HG02763 (cell line): ENCODE measurements at regions not wholly inside any gene's neighbourhood (a gene's known extent, or its start where the extent isn't known, plus 50 kb on each side); places are given as distances from the start of the nearest gene placed in this dataset.

Source experiments
- ATAC-seq: cut with Tn5 transposase; IDR thresholded peaks from one replicate; pipeline ENCODE4 v1.9.1; 2021; ENCODE audit warnings: mild to moderate bottlenecking, moderate library complexity; ENCODE audit not compliant: unreplicated experiment

DNA sequence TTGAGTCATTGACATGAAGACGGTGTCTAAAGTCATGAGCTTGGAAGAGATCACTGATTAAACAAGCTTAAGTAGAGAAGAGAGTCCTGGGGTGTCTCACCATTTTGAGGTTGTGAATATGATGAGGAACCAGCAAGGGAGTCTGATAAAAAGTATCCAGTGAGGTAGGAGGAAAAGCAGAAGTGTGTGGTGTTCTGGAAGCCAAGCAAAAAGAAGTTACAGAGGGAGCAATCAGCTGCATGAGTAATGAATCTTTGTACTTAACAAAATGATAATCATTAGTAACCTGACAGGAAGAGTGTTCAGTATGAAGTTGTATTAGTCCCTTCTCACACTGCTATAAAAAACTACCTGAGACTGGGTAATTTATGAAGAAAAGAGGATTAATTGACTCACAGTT lies 131.3 kb downstream of the C11orf87 start:
- ATAC-seq, result no peak

DNA sequence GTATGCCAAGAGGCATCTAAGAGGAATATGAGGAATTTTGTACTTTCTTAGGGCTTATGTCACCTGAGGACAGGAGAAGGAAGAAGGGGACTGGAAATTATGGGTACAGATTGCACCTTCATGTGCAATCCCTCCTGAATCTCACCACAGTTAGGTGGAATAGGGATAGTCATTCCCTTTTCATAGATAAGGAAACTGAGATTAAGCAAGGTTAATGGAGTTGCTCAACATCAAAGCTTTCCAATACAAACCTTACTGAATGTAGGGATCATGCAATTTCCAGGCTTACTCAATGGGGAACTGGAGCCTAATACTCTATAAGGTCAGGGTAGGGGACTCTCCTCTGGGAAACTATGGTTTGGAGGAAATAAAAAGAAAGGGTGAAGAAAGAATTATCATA lies 133.0 kb downstream of the C11orf87 start:
- ATAC-seq, result no peak

DNA sequence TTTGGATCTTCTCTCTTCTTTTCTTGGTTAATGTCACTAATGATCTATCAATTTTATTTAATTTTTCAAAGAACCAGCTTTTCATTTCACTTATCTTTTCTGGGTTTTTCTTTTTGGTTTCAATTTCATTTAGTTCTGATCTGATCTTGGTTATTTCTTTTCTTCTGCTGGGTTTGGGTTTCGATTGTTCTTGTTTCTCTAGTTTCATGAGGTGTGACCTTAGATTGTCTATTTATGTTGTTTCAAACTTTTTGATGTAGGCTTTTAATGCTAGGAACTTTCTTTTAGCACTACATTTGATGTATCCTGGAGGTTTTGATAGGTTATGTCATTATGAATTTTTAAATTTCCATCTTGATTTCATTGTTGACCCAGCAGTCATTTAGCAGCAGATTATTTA lies 142.3 kb downstream of the C11orf87 start:
- no peak for ATAC-seq

DNA sequence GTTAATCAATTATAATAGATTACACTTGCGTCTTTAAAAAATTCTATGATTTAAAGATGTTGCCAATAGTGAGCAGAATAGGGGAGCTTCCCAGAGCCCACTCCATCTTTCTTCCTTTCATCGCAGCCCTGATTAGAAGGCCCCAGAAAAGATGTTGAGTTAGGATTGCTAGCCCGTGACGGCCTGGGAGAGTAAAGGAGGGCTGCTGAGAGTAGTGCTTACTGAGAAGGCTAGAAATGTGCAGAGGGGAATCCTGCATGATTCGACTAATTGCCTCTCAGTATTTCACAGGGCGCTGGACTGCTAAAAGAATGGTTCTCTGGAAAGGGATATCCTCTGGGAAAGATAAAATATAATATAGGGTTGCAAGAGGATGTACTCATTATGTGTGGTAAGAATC lies 160.5 kb downstream of the C11orf87 start:
- ATAC-seq, result no peak

DNA sequence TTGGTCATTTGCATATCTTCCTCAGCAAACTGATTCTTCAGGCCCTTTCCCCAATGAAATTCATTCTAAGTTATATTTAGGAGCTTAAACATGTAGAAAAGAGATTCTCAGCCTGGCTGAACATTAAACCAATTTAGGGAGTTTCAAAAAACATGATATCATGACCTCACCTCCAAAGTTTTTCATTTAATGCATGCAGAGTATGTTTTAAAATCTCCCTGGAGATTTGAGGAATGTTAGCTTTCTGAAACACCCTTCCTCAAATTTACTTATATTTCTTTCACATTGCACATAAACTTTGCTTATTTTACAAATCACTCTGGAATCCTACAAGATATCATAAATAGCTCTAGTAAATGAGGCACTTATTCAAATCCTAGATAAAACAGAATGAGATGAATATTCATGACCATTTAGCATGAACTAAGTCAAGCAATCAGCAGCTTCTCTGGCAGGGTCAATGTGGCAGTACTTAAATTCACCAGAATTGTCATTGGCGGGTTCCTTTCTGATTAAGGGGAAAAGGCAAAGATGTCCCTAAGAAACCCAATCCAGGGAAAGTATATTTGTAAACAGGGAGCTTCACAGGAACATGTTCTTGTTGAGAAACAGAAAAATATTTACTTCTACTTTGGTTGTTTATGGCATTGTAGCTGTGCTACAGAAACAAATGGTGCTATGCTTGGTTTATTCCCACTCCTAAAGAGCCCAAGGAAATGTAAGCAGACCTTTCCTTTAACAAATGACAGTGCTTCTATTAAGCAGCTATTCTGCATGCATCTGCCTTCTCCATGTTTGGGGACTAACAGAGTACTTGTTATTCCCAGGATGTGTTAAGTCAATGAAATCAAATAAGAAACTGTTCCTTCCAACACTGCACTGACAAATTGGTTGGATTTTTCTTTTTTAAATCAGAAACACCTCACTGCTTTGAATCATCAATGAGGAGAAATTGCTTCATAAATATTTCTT lies 162.3 kb downstream of the C11orf87 start:
- no peak for ATAC-seq

DNA sequence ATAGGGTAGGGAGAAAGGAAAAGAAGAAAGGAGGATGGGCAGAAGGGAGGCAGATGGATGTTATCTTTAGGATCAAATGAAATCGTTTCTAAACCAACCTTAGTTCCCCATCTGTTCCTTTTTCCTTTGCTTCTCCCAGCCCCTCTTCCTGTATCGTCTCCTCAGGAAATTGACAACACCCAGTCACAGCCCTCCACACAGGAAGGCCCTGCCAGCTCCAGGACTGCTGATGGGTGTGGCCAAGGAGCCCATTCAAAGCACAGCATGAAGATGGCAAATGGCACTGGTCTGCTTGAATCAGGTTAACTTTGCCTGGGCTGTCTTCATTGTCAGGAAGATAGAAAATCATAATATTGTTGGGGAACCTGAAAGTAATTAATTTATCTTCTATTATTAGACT lies 164.8 kb downstream of the C11orf87 start:
- no peak for ATAC-seq

DNA sequence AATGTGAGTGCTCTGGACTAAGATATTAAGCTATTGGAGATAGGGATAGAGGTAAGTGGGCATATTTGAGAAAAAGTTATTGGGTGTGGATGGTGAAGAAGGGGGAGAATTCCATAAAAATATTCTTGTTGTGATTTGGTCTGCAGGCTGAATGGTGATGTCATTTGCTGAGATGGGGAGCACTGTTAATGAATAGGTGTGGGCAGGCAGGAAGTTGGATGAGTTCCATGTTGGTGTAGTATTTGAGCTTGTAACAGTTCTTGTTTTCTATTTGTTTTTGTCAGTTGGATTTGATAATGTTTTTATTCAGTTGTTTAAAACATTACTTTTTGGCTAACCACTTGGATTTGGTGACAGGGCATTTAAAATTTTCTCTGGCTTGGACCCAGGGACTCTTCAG lies 168.8 kb downstream of the C11orf87 start:
- no peak for ATAC-seq

DNA sequence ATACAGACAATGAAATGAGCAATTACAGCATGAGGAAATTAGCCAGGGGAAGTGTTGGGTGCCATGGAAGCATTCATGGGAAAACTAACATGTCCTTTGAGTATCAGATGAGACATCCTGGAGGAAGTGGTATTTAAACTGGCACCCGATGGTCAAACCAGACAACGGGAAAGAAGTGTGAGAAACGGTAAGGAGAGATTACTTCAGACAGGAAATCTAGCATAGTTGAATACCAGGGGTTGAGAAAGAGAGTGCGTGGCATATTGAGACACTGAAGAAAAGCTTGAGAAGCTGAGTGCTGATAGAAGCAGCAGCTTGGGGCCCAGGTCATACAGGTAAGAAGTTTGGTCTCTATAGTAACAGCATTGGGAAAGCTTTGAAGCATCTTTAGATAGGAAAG lies 175.3 kb downstream of the C11orf87 start:
- ATAC-seq, result no peak

DNA sequence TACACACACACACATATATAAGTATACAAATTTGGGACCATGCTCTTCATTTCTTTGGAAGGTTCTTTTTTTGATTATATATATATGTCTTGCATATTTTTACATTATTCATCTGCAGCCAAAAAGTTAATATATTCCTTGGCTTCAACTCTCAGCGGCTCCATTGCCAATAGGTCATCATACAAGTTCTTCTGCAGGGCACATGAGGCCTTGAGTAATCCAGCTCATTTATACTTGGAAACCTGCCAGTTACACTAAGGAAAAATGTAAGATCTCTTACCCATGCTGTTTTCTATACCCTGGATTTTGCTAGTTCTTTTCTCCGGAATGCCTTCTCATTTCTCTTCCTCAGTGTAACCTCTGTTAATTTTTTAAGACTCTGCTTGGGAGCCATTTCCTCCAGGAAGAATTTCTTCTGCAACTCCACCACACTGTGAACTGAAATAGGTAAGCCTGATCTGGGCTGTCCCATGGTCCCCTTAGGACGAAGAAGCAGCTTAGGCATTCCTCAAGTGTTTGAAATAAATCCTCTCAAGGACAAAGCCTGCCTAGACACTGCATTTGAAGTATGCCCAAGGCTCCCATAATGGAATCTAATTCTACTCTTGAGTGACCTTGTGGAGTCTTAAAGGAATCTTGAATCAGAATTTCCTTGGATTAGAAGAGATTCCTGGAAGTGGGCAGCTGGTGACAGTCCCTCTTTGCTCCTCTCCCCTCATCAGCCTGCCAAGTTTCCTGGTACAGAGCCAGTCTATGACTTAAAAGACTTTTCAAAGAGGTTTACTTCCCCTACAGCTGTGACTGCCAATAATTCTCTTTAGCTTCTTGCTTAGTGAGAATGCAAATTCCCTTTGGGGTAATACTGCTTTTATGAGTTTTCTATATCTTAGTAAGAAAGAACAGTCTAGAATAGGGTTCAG lies 182.8 kb downstream of the C11orf87 start:
- ATAC-seq, result no peak

DNA sequence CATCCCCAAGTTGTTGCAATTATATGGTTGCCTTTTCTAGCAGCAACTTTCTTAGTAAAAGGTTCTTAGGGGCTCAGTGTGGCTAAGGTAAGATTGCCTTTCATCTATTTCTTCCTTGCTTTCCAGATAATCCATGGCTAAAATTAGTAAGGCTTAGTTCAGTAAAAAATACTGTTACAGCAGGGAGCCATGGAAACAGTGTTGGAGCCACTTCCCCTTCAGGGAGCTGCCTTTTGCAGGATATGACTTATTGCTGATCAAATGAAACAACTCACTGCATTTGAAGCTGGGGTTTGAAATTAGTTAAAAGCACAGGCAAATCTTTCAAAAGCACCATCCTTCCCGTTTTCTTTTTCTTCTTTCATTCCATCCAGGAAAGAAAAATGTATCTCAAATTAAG lies 184.3 kb downstream of the C11orf87 start:
- no peak for ATAC-seq

DNA sequence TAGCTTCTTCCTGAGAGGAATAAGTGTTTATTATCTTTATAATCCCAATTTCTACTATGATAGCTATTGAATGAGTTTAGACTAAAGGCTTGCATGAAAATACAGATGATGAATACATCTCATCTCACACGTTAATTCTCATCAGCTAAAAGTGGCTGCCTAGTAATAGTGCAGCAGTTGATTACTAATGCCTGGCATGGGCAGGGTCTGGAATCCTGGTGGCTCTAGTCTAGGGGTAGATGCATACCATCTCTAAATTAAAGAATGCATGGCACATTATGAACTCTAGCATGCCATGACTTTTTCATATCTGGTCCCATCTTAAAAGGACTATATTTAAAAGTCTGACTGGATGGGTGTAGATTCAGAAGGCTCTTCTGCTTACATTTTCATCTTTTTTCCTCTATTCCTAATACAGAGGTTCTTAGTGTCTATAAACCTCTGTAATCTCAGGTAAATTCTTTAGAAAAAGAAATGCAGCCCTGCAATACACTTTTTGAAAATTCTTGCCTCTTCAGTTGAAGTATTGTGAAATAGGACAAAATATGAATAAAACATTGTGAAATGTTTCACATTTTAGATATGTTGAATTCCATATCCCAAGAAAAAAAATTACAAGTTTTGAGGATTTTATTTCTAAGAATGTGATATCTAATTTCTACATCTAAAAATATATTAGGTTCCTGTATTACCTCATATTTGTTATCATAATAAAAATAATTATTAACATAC lies 187.6 kb downstream of the C11orf87 start:
- ATAC-seq, result no peak

DNA sequence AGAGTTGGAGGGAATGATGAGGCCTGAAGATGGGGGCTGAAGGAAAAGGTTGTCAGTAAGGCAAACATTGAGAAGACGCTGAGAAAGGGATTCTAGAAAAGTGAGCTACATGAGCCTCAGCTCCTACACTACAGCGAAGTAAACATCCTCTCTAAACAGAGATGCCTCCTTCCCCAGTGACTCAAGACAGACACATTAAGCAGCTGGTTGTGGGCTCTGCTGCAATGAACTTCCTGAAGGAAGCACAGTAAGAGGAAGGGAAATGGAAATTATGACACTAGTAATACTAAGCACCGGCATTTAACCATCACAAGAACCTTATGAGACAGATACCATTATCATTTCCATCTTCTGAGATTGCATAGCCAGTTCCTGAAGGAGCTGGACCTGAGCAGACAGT lies 190.5 kb downstream of the C11orf87 start:
- ATAC-seq, result no peak

DNA sequence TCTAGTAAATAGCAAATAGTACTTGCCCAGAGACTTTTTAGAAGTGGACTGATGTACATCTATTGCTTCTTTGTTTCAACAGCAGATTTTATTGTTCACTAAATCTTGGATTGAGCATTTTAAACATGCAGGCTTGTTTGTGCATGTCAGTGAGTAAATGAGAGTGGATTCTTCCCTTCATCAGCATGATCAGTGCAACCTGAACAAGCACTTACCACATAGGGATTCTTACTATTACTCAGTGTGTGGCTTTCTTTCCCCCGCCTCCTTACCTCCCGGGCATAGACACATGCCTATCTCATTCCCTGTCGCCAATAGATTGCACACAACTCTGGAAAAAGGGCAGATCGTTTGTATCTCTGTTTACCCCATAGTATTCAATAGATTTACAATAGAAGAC lies 197.5 kb downstream of the C11orf87 start:
- no peak for ATAC-seq

DNA sequence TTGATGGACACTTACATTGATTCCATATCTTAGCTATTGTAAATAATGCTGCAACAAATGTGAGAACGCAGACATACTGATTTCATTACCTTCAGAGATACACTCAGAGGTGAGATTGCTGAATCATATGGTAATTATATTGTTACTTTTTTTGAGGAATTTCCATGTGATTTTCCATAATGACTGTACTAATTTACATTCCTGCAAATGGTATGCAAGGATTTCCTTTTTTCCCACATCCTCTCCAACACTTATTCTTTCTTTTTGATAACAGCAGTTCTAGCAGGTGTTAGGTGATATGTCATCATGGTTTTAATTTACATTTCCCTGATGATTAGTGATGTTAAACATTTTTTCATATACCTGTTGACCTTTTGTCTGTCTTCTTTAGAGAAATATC lies 207.7 kb downstream of the C11orf87 start:
- no peak for ATAC-seq

DNA sequence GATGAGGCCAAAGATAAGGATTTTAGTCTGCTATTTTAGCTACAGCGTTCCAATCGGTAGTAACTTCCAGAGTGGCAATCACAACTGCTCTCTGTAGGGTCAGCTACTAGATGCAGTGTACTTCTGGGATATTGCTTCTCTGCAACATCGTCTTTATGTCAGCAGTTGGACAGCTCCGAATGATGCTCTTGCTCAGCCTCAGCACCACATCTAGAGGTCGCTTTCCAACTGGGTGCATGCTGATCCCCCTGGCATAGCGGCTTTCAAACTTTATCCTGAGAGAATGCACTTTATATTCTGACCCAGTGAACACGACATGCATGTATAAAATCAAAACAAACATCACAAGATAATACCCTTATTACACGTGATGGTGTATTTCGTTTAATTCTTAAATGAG lies 219.6 kb downstream of the C11orf87 start:
- ATAC-seq, result no peak

DNA sequence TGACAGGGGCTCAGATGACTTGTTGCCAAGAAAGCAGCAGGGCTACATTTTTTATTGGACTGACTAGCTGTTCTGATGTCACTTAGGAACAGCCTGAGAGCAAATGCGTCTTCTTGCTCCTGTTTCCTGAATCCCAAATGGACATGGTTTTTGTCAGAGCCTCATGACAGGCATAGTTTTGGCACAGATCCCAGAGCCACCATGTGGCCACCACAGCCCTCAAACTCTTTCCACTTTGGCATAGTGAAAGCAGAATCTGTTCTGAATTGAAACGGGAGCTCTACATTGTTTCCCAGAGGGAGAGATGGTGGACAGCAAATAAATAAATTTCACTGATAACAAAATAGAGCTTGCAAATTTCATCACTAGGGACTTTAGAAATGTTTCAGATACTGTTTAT lies 222.2 kb downstream of the C11orf87 start:
- ATAC-seq, result no peak

DNA sequence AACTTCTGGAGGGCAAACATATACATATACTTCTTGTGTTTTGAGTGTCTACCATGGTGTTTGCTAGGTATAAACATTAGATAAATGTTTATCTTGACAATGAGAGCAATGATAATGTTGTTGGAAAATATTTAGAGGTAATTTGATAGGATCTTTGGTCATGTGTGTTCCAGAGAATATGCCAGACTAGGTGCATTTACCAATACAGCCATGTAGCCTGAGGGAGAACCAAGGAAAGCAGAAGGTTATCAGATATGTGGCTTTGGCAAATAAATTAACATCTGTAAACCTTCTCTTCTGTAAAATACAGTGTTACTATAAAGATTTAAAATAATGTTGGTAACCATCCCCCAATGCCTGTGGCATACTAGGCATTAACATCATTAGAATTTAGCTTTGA lies 226.8 kb downstream of the C11orf87 start:
- no peak for ATAC-seq

DNA sequence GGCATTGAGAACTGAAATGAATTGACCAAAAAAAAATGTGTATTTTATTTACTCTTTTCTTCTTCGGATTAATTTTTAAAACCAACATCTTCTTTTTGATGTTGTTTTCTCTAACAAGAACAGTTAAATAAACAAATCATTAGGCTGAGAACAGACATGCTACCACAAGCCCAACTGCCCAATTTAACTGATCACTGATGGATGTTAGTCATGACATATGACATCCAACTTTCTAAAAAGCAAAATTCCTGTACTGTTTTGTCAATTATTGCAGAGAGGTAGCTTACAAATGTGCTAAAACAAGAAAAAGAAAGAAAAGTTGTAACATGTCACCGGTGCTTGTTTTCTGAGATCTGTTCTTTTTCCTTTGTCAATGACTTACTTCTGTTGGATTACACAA lies 232.1 kb downstream of the C11orf87 start:
- no peak for ATAC-seq

DNA sequence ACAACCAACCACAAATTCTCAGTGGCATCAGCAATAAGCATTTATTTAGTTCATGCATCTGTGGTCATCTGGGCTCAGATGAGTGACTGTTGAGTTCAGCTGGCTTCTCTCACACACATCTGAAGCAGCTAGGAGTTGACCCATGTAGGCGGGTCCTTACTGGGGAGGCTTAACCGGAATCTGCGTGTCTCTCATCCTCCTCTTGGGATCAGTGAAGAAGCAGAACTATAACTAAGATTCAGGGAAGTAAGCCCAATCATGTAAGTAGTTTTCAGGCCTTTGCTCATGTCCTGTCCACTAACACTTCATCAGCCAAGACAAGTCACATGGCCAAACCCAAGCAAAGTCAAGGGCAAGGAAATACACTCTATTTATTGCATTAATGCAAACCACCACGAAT lies 236.2 kb downstream of the C11orf87 start:
- ATAC-seq, result no peak

DNA sequence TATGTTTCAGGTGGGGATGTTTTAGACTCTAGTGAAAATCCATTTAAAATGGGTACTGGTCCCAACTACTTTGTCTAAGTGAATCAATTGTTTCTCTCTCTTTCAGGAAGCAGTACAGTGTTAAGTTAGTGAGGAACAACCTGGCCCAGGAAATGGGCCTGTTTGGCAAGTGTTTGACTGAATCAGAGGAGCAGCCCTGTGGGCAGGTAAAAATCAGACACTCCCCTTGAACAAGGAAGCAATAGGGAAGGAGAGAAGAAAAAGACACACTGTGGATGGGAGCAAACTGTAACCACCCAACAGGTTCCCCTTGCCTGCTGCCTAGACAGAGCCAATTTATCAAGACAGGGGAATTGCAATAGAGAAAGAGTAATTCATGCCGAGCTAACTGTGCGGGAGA lies 245.7 kb downstream of the C11orf87 start:
- ATAC-seq, result no peak

DNA sequence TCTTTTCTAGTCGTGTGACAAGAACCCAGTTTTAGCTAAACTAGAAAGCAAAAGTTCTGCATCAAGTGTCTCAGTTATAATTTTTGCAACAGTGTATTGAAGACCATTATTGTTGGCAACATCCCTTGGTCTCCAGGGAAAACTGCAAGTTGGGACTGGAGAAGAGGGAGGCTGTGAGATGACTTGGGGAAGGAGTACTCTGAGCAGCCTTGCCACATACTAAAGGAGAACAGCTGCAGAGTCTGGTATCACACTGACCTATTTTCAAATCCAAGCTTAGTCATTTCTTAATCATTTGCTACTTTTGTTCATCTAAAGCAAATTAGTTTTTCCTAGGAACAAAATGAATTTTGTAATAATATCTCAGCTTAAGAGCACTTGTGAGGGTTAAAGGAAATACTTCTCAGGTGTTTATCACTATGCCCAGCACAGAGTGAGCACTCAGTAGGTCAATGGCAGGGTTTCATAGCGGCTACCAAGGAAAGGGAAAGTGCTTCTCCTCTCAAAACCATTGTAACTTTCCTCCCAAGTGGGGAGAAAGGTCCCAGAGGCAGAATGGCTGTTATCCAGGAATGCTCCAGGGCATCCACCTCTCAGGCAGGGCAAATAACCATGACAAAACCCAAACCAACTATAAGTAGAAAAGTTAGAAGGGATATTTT lies 247.1 kb downstream of the C11orf87 start:
- ATAC-seq, result no peak
